ENCODE measurements at regions not wholly inside any gene's neighbourhood (a gene's known extent, or its start where the extent isn't known, plus 50 kb on each side); places are given as distances from the start of the nearest gene placed in this dataset.
"Not testable (repeated sequence)": the region's sequence is repeated elsewhere in the genome, so short reads cannot be mapped to it uniquely, and the experiment has no call there.

- not testable (repeated sequence) for DNase-seq
Measured at GRCh38 chr11:29219531-29219930, 797.3 kb downstream of the KCNA4 start.

GRCh38 chr11:29217901-29218300 is 798.9 kb downstream of the KCNA4 start:
- no peak for DNase-seq

- no peak for DNase-seq
Measured at GRCh38 chr11:29214833-29215232, 802.0 kb downstream of the KCNA4 start.

GRCh38 chr11:29211202-29211601 is 805.6 kb downstream of the KCNA4 start:
- DNase-seq = no peak

- DNase-seq = no peak
Measured at GRCh38 chr11:29210426-29210825, 806.4 kb downstream of the KCNA4 start.

- DNase-seq = no peak
Measured at GRCh38 chr11:29208117-29208516, 808.7 kb downstream of the KCNA4 start.

GRCh38 chr11:29200791-29201562 is 815.9 kb downstream of the KCNA4 start:
- no peak for DNase-seq

GRCh38 chr11:29190313-29190712 is 826.5 kb downstream of the KCNA4 start:
- DNase-seq = no peak

- DNase-seq = no peak
Measured at GRCh38 chr11:29187215-29187614, 829.6 kb downstream of the KCNA4 start.

- no peak for DNase-seq
Measured at GRCh38 chr11:29184939-29185890, 831.6 kb downstream of the KCNA4 start.

- no peak for DNase-seq
Measured at GRCh38 chr11:29183301-29183700, 833.5 kb downstream of the KCNA4 start.

- DNase-seq = no peak
Measured at GRCh38 chr11:29173660-29174062, 843.2 kb downstream of the KCNA4 start.

GRCh38 chr11:29171360-29171950 is 845.4 kb downstream of the KCNA4 start:
- no peak for DNase-seq

- no peak for DNase-seq
Measured at GRCh38 chr11:29166306-29166705, 850.5 kb downstream of the KCNA4 start.

GRCh38 chr11:29163231-29163630 is 853.6 kb downstream of the KCNA4 start:
- no peak for DNase-seq

GRCh38 chr11:29162491-29162890 is 854.3 kb downstream of the KCNA4 start:
- DNase-seq = no peak

- no peak for DNase-seq
Measured at GRCh38 chr11:29161191-29161590, 855.6 kb downstream of the KCNA4 start.

- DNase-seq = no peak
Measured at GRCh38 chr11:29159552-29160465, 857.0 kb downstream of the KCNA4 start.

GRCh38 chr11:29153078-29153477 is 863.8 kb downstream of the KCNA4 start:
- DNase-seq = no peak

- not testable (repeated sequence) for DNase-seq
Measured at GRCh38 chr11:29142573-29142972, 874.3 kb downstream of the KCNA4 start.

- no peak for DNase-seq
Measured at GRCh38 chr11:29135504-29135903, 881.3 kb downstream of the KCNA4 start.

GRCh38 chr11:29131055-29131454 is 885.8 kb downstream of the KCNA4 start:
- no peak for DNase-seq
